Dendritic cell treated with granulocyte-macrophage colony-stimulating factor and Interleukin-4, amounts not matched to agents 40 ng/mL and 50 ng/mL, for 4 days (primary cell): ENCODE measurements at regions not wholly inside any gene's neighbourhood (a gene's known extent, or its start where the extent isn't known, plus 50 kb on each side); places are given as distances from the start of the nearest gene placed in this dataset.
"Not testable (repeated sequence)": the region's sequence is repeated elsewhere in the genome, so short reads cannot be mapped to it uniquely, and the experiment has no call there.

Experiments
- H3K27ac Mint-ChIP-seq: one replicate; pipeline ENCODE4 v1.8.0; 2022; ENCODE audit warnings: mild to moderate bottlenecking, mixed read lengths
- H3K27me3 Mint-ChIP-seq: one replicate; pipeline ENCODE4 v1.8.0; 2022; ENCODE audit warnings: mild to moderate bottlenecking, mixed read lengths
- H3K36me3 Mint-ChIP-seq: one replicate; pipeline ENCODE4 v1.8.0; 2022; ENCODE audit warnings: low read depth, mixed read lengths
- H3K4me1 Mint-ChIP-seq: one replicate; pipeline ENCODE4 v1.8.0; 2022; ENCODE audit warnings: low read depth, mixed read lengths
- H3K4me3 Mint-ChIP-seq: one replicate; pipeline ENCODE4 v1.8.0; 2022; ENCODE audit warnings: mild to moderate bottlenecking, moderate library complexity, mixed read lengths
- H3K9me3 Mint-ChIP-seq: one replicate; pipeline ENCODE4 v1.8.0; 2022; ENCODE audit warnings: mixed read lengths
- intact Hi-C: fragments of 100-400 bp; cut with micrococcal nuclease; formaldehyde crosslinking; loops from one replicate; pipeline ENCODE4 v1.15.0; 2022

DNA sequence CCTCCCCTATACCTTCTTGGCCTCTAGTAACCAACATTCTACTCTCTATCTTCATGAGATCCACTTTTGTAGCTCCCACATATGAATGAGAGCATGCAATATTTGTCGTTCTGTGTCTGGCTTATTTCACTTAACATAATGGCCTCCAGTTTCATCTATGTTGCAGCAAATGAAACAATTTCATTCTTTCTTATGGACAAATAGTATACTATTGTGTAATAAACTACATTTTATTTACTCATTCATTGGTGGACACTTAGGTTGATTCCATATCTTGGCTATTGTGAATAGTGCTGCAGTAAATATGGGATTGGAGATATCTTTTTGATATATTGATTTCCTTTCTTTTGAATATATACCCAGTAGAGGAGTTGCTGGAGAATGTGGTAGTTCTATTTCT is 151.1 kb downstream of the JRKL start:
- Mint-ChIP-seq H3K9me3 (no peaks in the 10 kb centered on the region), H3K4me1 (no peaks in the 10 kb centered on the region), H3K36me3 (no peaks in the 10 kb centered on the region), H3K27ac (no peak overlapping the region), H3K27me3 (no peaks in the 10 kb centered on the region), H3K4me3 (no peak overlapping the region)
- intact Hi-C loops: no loop called here

DNA sequence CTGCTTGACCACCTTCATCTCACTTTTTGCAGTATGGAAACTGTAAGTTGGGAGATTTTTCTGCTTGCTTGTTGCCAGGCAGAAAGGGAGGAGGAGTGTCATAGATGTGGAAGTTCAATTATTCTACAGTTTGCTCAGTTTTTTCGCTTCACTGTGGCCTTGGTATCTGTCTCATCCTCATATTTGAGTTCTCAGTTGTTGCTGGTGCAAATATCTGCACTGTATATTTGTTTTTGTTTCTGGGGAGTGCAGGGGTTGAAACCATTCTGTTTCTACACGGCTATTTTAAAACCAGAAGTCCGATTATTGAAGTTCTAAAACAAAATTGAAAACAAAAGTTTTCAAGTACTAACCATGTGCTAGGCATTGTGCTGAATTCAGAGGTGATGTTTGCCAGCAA is 153.4 kb downstream of the JRKL start:
- Mint-ChIP-seq H3K4me3 (no peak overlapping the region), H3K36me3 (no peaks in the 10 kb centered on the region), H3K9me3 (peaks cover 9% of the 10 kb centered on the region), H3K4me1 (no peaks in the 10 kb centered on the region), H3K27ac (no peak overlapping the region), H3K27me3 (no peaks in the 10 kb centered on the region)
- intact Hi-C loops: no loop called here

DNA sequence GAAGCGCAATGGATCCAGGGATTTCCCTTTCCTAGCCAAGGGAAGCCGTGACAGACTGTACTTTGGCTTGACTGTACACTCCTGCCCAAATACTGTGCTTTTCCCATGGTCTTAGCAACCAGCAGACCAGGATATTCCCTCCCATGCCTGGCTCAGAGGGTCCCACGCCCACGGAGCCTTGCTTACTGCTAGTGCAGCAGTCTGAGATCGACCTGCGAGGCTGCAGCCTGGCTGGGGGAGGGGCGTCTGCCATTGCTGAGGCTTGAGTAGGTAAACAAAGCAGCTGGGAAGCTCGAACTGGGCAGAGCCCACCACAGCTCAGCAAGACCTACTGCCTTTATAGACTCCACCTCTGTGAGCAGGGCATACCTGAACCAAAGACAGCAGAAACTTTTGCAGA is 155.4 kb downstream of the JRKL start:
- H3K36me3 Mint-ChIP-seq, H3K27ac Mint-ChIP-seq, intact Hi-C loops, H3K27me3 Mint-ChIP-seq, H3K4me3 Mint-ChIP-seq, H3K9me3 Mint-ChIP-seq, H3K4me1 Mint-ChIP-seq: not testable (repeated sequence)

DNA sequence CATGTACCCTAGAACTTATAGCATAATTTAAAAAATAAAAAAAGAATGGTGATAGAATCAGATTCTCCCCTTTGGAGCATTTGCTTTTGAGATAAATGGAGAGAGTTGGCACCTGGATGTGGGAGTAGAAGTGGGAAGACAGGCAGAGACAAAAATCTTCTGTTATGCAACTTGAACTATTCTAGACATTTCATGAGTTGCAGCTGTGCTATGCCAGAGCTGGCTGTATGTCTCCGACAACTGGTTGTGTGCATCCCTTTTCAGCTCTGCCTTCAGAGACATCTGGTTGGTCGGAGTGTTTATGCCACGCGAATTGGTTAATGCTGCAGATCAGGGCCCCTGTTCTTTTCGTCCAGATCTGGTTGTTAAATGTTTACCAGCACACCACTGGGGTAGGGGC is 161.3 kb downstream of the JRKL start:
- intact Hi-C loops: no loop called here
- Mint-ChIP-seq H3K27me3 (no peaks in the 10 kb centered on the region), H3K4me3 (no peak overlapping the region), H3K9me3 (peaks cover 10% of the 10 kb centered on the region), H3K36me3 (no peaks in the 10 kb centered on the region), H3K27ac (no peak overlapping the region), H3K4me1 (no peaks in the 10 kb centered on the region)

DNA sequence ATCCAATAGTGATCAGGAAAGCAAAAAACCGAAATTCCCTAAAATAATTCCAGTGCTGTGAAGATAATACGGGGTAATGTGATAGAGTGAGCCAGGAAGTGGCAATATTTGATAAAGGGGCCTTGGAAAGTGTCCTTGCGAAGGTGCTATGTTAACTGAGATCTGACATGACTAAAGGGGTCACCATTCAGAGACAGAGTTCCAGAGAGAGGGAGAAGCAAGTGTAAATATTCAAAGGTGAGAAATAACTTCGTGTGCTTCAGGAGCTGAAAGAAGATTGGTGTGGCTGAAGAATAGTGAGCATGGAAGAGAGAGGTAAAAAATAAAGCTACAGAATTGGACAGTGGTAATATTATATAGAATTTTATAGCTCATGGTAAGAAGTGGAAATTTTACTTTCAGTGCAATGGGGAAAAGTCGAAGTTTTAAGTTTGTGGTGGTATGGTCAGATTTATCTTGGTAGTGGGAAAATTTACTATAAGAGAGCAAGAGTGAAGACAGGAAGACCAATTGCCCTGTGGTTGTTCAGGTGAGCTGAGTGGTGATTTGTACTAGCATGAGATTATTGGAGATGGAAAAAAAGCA is 164.5 kb downstream of the JRKL start:
- H3K36me3 Mint-ChIP-seq: no peaks in the 10 kb centered on the region
- H3K27me3 Mint-ChIP-seq: no peaks in the 10 kb centered on the region
- no peaks in the 10 kb centered on the region for H3K4me1 Mint-ChIP-seq
- intact Hi-C loops: no loop called here
- no peak overlapping the region for H3K4me3 Mint-ChIP-seq
- H3K27ac Mint-ChIP-seq: no peak overlapping the region
- H3K9me3 Mint-ChIP-seq: no peaks in the 10 kb centered on the region

DNA sequence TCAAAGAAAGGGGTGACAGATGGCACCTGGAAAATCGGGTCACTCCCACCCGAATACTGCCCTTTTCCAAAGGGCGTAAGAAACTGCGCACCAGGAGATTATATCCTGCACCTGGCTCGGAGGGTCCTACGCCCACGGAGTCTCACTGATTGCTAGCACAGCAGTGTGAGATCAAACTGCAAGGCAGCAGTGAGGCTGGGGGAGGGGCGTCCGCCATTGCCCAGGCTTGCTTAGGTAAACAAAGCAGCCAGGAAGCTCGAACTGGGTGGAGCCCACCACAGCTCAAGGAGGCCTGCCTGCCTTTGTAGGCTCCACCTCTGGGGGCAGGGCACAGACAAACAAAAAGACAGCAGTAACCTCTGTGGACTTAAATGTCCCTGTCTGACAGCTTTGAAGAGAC is 166.0 kb downstream of the JRKL start:
- H3K9me3 Mint-ChIP-seq, H3K36me3 Mint-ChIP-seq, H3K4me3 Mint-ChIP-seq, intact Hi-C loops, H3K27me3 Mint-ChIP-seq, H3K4me1 Mint-ChIP-seq, H3K27ac Mint-ChIP-seq: not testable (repeated sequence)

DNA sequence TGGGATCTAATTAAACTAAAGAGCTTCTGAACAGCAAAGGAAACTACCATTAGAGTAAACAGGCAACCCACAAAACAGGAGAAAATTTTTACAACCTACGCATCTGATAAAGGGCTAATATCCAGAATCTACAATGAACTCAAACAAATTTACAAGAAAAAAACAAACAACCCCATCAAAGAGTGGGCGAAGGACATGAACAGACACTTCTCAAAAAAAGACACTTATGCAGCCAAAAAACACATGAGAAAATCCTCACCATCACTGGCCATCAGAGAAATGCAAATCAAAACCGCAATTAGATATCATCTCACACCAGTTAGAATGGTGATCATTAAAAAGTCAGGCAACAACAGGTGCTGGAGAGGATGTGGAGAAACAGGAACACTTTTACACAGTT is 170.9 kb downstream of the JRKL start:
- H3K4me1 Mint-ChIP-seq, H3K27me3 Mint-ChIP-seq, intact Hi-C loops, H3K4me3 Mint-ChIP-seq, H3K9me3 Mint-ChIP-seq, H3K27ac Mint-ChIP-seq, H3K36me3 Mint-ChIP-seq: not testable (repeated sequence)

DNA sequence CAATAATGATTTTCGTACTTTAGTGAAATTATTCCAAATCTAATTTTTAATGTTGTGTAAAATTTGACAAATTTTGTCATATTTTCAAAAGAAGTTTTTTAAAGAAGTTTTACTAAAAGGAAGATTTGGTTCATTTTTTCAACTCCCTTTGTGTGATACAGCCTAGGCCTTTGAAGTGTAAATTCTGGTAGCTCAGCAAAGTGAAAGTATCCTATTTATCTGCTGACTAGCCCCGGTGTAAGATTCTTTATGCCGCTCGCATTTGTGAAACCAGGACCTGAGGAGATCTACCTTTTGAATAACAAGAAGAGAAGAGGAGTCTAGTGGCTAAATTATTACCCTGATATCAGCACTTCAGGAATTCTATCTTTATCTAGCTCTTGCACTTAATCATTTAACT is 177.4 kb downstream of the JRKL start:
- no peaks in the 10 kb centered on the region for H3K4me1 Mint-ChIP-seq
- no peaks in the 10 kb centered on the region for H3K27me3 Mint-ChIP-seq
- H3K27ac Mint-ChIP-seq: no peak overlapping the region
- H3K9me3 Mint-ChIP-seq: no peaks in the 10 kb centered on the region
- no peak overlapping the region for H3K4me3 Mint-ChIP-seq
- H3K36me3 Mint-ChIP-seq: no peaks in the 10 kb centered on the region
- intact Hi-C loops: no loop called here

DNA sequence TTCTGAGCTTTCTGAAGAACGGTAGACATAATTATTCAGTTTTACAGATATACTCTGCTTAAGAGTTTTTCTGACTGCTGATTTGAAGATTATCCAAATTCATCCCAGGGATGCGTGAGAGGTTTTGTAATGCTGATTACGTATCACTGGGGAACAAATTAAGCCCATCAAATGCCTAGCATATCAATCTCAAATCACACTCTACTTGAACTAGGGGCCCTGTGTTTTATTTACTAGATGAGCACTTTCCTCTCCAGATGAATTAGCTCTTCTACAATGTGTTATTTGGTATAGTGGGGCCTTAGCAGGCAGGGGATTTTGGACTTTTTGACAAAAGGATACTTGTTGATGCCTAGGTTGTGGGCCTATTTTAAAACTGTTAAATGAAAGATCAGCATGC is 177.9 kb downstream of the JRKL start:
- no peaks in the 10 kb centered on the region for H3K36me3 Mint-ChIP-seq
- intact Hi-C loops: no loop called here
- H3K9me3 Mint-ChIP-seq: no peaks in the 10 kb centered on the region
- H3K27ac Mint-ChIP-seq: no peak overlapping the region
- H3K4me1 Mint-ChIP-seq: no peaks in the 10 kb centered on the region
- H3K4me3 Mint-ChIP-seq: no peak overlapping the region
- no peaks in the 10 kb centered on the region for H3K27me3 Mint-ChIP-seq

DNA sequence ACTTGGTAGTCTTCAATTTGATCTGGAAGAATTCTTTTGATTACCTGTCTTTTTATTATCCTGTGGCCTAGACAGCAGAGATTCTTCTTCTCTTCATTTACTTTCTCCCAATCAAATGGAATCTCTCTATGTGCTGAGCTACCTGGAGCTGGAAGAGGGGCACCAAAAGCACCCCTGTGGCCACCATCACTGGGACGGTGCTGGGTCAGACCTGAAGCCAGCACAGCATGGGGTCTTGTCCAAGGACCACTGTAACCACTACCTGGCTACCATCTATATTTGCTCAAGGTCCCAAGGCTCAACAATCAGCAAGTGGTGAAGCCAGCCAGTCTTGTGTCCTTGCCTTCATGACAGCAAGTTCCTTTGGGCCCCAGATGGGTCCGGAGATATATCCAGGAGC is 186.6 kb downstream of the JRKL start:
- H3K4me3 Mint-ChIP-seq: no peak overlapping the region
- intact Hi-C loops: no loop called here
- peaks cover 13% of the 10 kb centered on the region for H3K9me3 Mint-ChIP-seq
- H3K36me3 Mint-ChIP-seq: no peaks in the 10 kb centered on the region
- H3K27ac Mint-ChIP-seq: no peak overlapping the region
- H3K27me3 Mint-ChIP-seq: no peaks in the 10 kb centered on the region
- H3K4me1 Mint-ChIP-seq: no peaks in the 10 kb centered on the region

DNA sequence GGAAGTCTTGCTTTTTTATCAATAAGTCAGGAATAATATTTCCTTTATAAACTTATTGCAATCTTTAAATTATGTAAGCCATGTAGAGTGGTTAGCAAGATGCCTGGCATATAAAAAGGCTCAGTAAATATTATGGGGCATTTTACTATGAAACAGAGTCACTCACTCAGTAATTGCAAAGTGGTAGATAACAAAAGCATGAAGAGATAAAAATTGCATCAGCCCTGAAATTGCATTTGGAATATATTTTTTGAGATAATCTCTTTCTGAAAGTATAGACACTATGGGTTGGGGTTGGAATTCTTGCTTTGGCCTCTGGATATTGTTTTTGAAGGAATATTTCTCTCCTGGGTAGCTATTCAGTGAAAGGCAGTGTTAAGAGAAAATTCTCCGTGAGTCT is 188.6 kb downstream of the JRKL start:
- no peaks in the 10 kb centered on the region for H3K36me3 Mint-ChIP-seq
- H3K27me3 Mint-ChIP-seq: no peaks in the 10 kb centered on the region
- peaks cover 13% of the 10 kb centered on the region for H3K9me3 Mint-ChIP-seq
- H3K4me1 Mint-ChIP-seq: no peaks in the 10 kb centered on the region
- no peak overlapping the region for H3K4me3 Mint-ChIP-seq
- H3K27ac Mint-ChIP-seq: no peak overlapping the region
- intact Hi-C loops: no loop called here

DNA sequence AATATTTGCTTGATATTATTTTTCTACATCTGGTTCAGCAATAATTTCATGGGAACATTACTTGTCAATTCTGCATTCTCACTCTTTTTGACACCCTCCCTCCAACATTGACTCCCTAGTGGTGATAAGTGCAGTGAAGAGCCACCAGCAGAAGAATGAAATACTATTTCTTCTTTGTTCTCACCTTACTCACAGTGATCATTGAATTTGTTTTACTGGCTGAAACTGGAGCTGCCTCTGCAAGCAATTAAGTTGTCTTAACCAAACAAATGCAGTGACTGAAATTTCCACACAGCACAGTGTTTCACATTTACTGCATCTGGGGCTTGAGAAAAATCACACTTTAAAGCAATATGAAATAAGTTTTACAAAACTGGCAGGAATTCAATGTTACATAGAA is 189.8 kb downstream of the JRKL start:
- no peaks in the 10 kb centered on the region for H3K36me3 Mint-ChIP-seq

DNA sequence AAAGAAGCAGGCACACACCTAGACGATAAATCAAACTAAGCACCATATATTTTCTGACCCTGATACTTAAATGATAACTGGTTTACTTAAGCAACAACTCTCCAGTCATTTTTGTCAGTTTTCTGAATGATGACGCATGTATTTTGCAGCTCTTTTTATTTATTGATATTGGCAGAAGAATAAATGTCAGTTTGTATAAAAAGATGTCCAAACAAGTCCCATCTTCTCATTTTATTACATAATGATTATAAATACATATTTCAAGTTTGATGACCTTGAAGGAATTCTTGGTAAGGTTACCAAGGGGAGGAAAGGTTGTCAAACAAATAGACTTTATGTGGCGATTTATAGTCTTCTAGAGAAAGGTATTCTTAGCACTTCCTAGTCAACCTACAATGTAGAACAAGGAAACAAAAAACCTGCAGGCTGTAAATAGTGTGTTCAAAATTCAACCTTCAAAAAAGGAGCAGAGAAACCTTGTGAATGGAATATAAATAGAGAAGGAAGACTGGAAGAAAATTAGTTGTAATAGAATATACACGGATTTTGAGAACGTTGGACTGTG is 190.7 kb downstream of the JRKL start:
- intact Hi-C loops: no loop called here
- no peak overlapping the region for H3K27ac Mint-ChIP-seq
- H3K9me3 Mint-ChIP-seq: peaks cover 12% of the 10 kb centered on the region
- no peaks in the 10 kb centered on the region for H3K4me1 Mint-ChIP-seq
- H3K4me3 Mint-ChIP-seq: no peak overlapping the region
- no peaks in the 10 kb centered on the region for H3K27me3 Mint-ChIP-seq
- H3K36me3 Mint-ChIP-seq: no peaks in the 10 kb centered on the region

More for the DNA sequence above, 189.8 kb downstream of the JRKL start:
- intact Hi-C loops: no loop called here
- H3K4me3 Mint-ChIP-seq: no peak overlapping the region
- H3K27me3 Mint-ChIP-seq: no peaks in the 10 kb centered on the region
- H3K4me1 Mint-ChIP-seq: no peaks in the 10 kb centered on the region
- H3K27ac Mint-ChIP-seq: no peak overlapping the region
- H3K9me3 Mint-ChIP-seq: peaks cover 13% of the 10 kb centered on the region

DNA sequence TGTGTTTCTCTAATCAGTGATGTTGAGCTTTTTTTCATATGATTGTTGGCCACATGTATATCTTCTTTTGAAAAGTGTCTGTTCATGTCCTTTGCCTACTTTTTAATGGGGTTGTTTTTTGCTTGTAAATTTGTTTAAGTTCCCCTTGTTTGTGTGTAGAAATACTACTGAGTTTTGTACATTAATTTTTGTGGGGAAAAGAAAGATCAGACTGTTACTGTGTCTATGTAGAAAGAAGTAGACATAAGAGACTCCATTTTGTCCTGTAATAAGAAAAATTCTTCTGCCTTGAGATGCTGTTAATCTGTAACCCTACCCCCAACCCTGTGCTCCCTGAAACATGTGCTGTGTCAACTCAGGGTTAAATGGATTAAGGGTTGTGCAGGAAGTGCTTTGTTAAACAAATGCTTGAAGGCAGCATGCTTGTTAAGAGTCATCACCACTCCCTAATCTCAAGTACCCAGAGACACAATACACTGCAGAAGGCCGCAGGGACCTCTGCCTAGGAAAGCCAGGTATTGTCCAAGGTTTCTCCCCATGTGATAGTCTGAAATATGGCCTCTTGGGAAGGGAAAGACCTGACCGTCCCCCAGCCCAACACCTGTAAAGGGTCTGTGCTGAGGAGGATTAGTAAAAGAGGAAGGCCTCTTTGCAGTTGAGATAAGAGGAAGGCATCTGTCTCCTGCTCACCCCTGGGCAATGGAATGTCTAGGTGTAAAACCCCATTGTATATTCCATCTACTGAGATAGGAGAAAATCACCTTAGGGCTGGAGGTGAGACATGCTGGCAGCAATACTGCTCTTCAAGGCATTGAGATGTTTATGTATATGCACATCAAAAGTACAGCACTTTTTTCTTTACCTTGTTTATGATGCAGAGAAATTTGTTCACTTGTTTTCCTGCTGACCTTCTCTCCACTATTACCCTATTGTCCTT is 196.4 kb downstream of the JRKL start:
- H3K4me1 Mint-ChIP-seq, H3K27ac Mint-ChIP-seq, H3K27me3 Mint-ChIP-seq, H3K36me3 Mint-ChIP-seq, intact Hi-C loops, H3K4me3 Mint-ChIP-seq: not testable (repeated sequence)
- H3K9me3 Mint-ChIP-seq: peaks cover 32% of the 10 kb centered on the region
